Upper lobe of left lung (tissue), 6 donors: ENCODE measurements at regions not wholly inside any gene's neighbourhood (a gene's known extent, or its start where the extent isn't known, plus 50 kb on each side); places are given as distances from the start of the nearest gene placed in this dataset.

ENCODE experiments used
- ATAC-seq, 2 donors: fragments of 200-7000 bp; cut with Tn5 transposase; one replicate each; pipeline ENCODE4 v1.9.1; 2022; ENCODE audit warnings: mild to moderate bottlenecking in 2 of 2, moderate library complexity in 2 of 2; ENCODE audit not compliant: low FRiP score in 2 of 2
- DNase-seq, 2 donors: peaks; one replicate each; pipeline ENCODE4 v3.0.0-alpha.2; 2019 to 2020
- H3K27ac ChIP-seq, 4 donors: fragments of 200-600 bp; sonication (generic); one replicate each; pipeline ENCODE4 v1.5.1; 2016 to 2019
- H3K27me3 ChIP-seq, 4 donors: fragments of 200-600 bp; sonication (generic); one replicate each; pipeline ENCODE4 v1.5.1; 2017 to 2019
- H3K36me3 ChIP-seq, 4 donors: fragments of 200-600 bp; sonication (generic); one replicate each; pipeline ENCODE4 v1.5.1; 2016 to 2019
- H3K4me1 ChIP-seq, 4 donors: fragments of 200-600 bp; sonication (generic); one replicate each; pipeline ENCODE4 v1.5.1; 2018 to 2019
- H3K4me3 ChIP-seq, 4 donors: fragments of 200-600 bp; sonication (generic); one replicate each; pipeline ENCODE4 v1.5.1; 2017 to 2019; ENCODE audit warnings: mild to moderate bottlenecking in 2 of 4, moderate library complexity in 1 of 4
- H3K9me3 ChIP-seq, 4 donors: fragments of 200-600 bp; sonication (generic); one replicate each; pipeline ENCODE4 v1.5.1; 2018 to 2019
- CTCF ChIP-seq, 6 experiments: fragments of 450-650 bp in 4 of 6; fragments of 200-600 bp in 2 of 6; sonication (generic) in 2 of 6; IDR thresholded peaks; one replicate each; pipeline ENCODE4 v1.5.1; 2016 to 2019; ENCODE audit warnings: antibody characterized with exemption in 6 of 6
- EP300 ChIP-seq, 4 donors: sonication (generic); formaldehyde crosslinking; IDR thresholded peaks; one replicate each; pipeline ENCODE4 v1.5.1; 2017; ENCODE audit warnings: antibody characterized with exemption in 4 of 4, control low read depth in 2 of 4
- POLR2A ChIP-seq, 4 donors: fragments of 450-650 bp; IDR thresholded peaks; one replicate each; pipeline ENCODE4 v1.5.1; 2016 to 2017; ENCODE audit warnings: antibody characterized with exemption in 4 of 4, mild to moderate bottlenecking in 2 of 4
- POLR2AphosphoS5 ChIP-seq, 2 donors: sonication (generic); formaldehyde crosslinking; IDR thresholded peaks; one replicate each; pipeline ENCODE4 v1.5.1; 2017; ENCODE audit warnings: antibody characterized with exemption in 2 of 2
- WGBS, 2 donors: methylation state at CpG; one replicate each; pipeline ENCODE4 v1.1.5; 2017 to 2018; 5-methylcytosine and 5-hydroxymethylcytosine counted together
- donor health status: DM: no; HTN: no; CAD: no; lungs with moderate emphysema.
- donor health status: DM: no; HTN: yes; CAD: no; lungs with severe emphysema.

GRCh38 chr3:140844072-140844471 is 97.6 kb upstream of the SLC25A36 start:
- no peak for ATAC-seq
- no peak for DNase-seq

GRCh38 chr3:140845882-140846281 is 95.8 kb upstream of the SLC25A36 start:
- TF ChIP-seq EP300 (IDR thresholded peaks at IDR 0.05) (no peak), POLR2A (IDR thresholded peaks at IDR 0.05) (no peak), CTCF (IDR thresholded peaks at IDR 0.05) (no peak), POLR2AphosphoS5 (IDR thresholded peaks at IDR 0.05) (no peak)
- Histone ChIP-seq H3K9me3 (no peaks in the 10 kb centered on the region), H3K27ac (no peak overlapping the region), H3K4me1 (no peaks in the 10 kb centered on the region), H3K4me3 (no peak overlapping the region), H3K27me3 (no peaks in the 10 kb centered on the region), H3K36me3 (no peaks in the 10 kb centered on the region)
- DNase-seq, result no peak
- no peak for ATAC-seq
- WGBS, 2 donors, result 88 to 91% methylated on average over 2 of the region's 2 CpGs

More at GRCh38 chr3:140844072-140844471, 97.6 kb upstream of the SLC25A36 start:
- Histone ChIP-seq H3K4me3 (no peak overlapping the region), H3K9me3 (no peaks in the 10 kb centered on the region), H3K27me3 (no peaks in the 10 kb centered on the region), H3K4me1 (no peaks in the 10 kb centered on the region), H3K27ac (no peak overlapping the region), H3K36me3 (no peaks in the 10 kb centered on the region)
- WGBS, 2 donors, result 77 to 81% methylated on average over 1 of the region's 1 CpG
- no peak for TF ChIP-seq EP300 (IDR thresholded peaks at IDR 0.05)
- TF ChIP-seq POLR2A (IDR thresholded peaks at IDR 0.05), result no peak
- TF ChIP-seq POLR2AphosphoS5 (IDR thresholded peaks at IDR 0.05), result no peak
- TF ChIP-seq CTCF (IDR thresholded peaks at IDR 0.05), result no peak

- Histone ChIP-seq H3K36me3 (no peaks in the 10 kb centered on the region), H3K27me3 (no peaks in the 10 kb centered on the region), H3K9me3 (no peaks in the 10 kb centered on the region), H3K27ac (no peak overlapping the region), H3K4me1 (no peaks in the 10 kb centered on the region), H3K4me3 (no peak overlapping the region)
- no peak for TF ChIP-seq POLR2AphosphoS5 (IDR thresholded peaks at IDR 0.05)
- no peak for TF ChIP-seq POLR2A (IDR thresholded peaks at IDR 0.05)
- TF ChIP-seq EP300 (IDR thresholded peaks at IDR 0.05), result no peak
- no peak for TF ChIP-seq CTCF (IDR thresholded peaks at IDR 0.05)
- DNase-seq (no peak), ATAC-seq (no peak)
- WGBS, 2 donors, result 30 to 58% methylated on average over 1 of the region's 1 CpG
Observed at GRCh38 chr3:140848666-140849065, 93.0 kb upstream of the SLC25A36 start.

GRCh38 chr3:140850210-140850955 is 91.3 kb upstream of the SLC25A36 start:
- WGBS, 2 donors, result 33 to 46% methylated on average over 4 of the region's 4 CpGs
- no peaks in the 10 kb centered on the region for H3K9me3 ChIP-seq
- no peaks in the 10 kb centered on the region for H3K27me3 ChIP-seq
- H3K4me3 ChIP-seq, result no peak overlapping the region
- TF ChIP-seq EP300 (IDR thresholded peaks at IDR 0.05) (no peak), POLR2AphosphoS5 (IDR thresholded peaks at IDR 0.05) (no peak)
- DNase-seq, result no peak
- no peak for ATAC-seq
- no peaks in the 10 kb centered on the region for H3K36me3 ChIP-seq
- H3K4me1 ChIP-seq, result no peaks in the 10 kb centered on the region
- no peak overlapping the region for H3K27ac ChIP-seq

GRCh38 chr3:140854961-140855360 is 86.7 kb upstream of the SLC25A36 start:
- DNase-seq (no peak), ATAC-seq (no peak)
- Histone ChIP-seq H3K36me3 (no peaks in the 10 kb centered on the region), H3K4me1 (no peaks in the 10 kb centered on the region), H3K4me3 (no peak overlapping the region), H3K9me3 (no peaks in the 10 kb centered on the region), H3K27ac (no peak overlapping the region), H3K27me3 (no peaks in the 10 kb centered on the region)
- TF ChIP-seq EP300 (IDR thresholded peaks at IDR 0.05) (no peak), POLR2AphosphoS5 (IDR thresholded peaks at IDR 0.05) (no peak), CTCF (IDR thresholded peaks at IDR 0.05) (no peak), POLR2A (IDR thresholded peaks at IDR 0.05) (no peak)
- WGBS, 2 donors, result 72 to 82% methylated on average over 2 of the region's 2 CpGs
